Right renal pelvis (tissue), 4 donors: ENCODE measurements at regions not wholly inside any gene's neighbourhood (a gene's known extent, or its start where the extent isn't known, plus 50 kb on each side); places are given as distances from the start of the nearest gene placed in this dataset.

Source experiments
- DNase-seq, 4 donors: peaks; one replicate each; pipeline ENCODE4 v3.0.0-alpha.2; 2013; ENCODE audit warnings: low read depth in 4 of 4, low spot score in 3 of 4, missing footprints in 1 of 4

DNA sequence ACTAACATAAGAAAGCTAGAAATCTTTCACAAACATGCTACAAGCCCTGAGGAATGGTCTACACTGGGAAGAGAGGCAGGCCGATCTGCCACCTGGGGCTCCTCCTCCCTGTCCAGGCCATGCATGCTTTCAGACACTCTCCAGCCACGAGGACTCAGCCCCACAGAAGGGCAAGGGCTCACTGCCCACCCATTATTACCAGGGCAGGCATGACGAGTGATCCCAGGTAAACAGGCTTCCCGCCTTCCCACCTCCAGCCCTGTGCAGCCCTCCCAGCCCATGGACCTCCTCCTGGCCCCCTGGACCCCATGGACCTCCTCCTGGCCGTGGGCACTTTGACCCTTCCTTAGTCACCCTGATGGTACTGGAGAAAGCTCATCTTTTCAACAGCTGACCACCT is 75.8 kb upstream of the TEX51 start:
- no peak for DNase-seq

DNA sequence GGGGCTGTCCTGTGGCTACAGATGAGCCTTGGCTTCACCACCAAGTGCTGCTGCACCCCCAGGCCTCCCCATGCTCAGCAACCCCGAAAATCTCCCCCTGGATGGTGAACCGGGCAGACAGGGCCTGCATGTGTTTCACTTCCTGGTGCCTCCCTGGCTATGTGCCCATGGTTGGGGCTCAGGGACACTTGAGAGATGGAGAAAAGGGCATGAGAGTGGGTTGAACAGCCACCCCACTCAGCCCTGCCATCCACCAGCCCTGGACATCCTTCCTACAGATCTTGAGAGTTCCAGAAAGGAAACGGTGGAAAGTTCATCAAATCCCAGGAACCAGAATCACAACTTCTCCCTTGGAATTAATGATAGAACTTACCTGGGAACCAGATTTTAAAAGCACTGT is 74.7 kb upstream of the TEX51 start:
- DNase-seq = no peak

DNA sequence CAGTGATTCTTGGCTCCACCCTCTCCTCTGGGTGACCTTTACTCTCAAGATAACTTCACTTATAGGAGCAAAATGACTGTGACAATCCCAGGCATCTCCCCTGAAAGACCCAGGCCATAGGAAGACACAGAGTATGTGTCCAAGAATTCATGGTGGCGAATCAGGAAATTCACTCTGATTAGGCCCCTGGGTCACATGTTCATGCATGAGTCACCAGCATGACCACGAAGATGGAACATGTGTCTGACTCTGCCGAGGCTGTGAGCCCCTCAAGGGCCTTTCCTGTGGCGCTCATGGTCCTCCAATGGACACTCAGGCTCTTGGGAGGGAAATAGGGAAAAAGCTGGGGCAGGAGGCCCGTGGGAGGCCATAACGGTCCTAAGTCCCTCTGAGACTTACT is 74.0 kb upstream of the TEX51 start:
- no peak for DNase-seq

DNA sequence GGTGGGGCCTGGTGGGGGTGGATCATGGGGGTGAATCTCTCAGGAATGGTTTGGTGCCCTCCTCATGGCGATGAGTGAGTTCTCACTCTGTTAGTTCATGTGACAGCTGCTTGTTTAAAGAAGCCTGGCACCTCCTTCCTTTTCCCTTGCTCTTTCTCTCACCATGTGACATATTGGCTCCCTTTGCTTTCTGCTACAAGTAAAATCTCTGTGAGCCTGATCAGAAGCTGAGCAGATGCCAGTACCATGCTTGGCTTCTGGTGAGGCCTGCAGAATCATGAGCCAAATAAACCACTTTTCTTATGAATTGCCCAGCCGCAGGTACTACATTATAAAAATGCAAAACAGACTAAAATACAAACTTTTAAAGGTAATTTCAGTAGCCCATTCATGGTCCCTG is 73.4 kb upstream of the TEX51 start:
- no peak for DNase-seq

DNA sequence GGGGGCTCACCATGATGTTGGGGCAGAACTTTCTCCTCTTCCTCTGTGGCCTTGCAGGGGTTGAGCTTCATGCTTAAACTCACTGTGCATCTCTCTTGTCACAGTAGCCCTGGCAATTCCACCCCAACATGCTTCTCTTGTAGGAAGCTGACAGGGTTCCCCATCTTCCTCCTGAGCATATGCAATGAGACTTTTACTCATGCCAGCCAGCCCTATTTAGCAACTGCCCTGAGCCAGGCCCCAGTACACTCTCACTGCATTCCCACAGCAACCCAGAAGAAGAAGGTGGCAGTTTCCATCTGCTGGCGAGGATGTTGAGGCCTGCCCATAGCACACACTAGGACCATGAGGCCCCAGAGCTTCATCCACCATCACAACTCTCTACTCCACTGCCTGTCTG is 72.2 kb upstream of the TEX51 start:
- no peak for DNase-seq

DNA sequence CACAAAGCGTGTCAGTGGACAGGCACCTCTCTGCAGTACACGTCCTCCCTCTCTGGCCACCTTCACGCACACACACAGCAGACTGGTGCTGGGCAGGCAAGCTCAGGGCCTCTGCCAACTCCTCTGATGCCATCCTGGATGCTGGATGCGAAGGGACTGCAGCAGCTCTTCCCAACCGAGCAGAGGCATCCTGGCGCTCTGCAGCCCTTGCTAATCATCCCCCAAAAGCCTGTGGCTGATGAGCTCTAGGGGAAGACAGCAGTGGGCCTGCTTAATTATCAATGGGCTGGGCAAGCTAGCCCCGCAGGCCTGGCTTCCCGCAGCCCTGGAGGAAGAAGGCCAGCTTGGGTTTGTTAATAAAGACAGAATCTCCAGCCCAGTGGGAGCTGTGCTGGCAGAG is 71.3 kb upstream of the TEX51 start:
- DNase-seq = no peak

DNA sequence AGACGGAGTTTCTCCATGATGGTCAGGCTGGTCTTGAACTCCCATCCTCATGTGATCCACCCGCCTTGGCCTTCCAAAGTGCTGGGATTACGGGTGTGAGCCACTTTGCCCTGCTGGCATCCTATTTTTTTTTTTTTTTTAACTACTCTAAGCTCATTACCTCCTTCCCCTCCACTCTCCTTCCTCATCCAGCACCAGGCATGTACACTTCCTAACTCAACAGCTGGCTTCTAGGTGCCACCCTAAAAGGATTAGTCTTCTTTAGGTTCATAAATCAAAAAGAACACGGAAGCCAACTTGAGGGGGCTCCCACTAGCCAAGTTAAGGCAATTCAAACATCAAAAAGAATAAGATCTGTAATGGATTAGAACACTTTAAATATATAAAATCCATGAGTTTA is 70.6 kb upstream of the TEX51 start:
- no peak for DNase-seq

DNA sequence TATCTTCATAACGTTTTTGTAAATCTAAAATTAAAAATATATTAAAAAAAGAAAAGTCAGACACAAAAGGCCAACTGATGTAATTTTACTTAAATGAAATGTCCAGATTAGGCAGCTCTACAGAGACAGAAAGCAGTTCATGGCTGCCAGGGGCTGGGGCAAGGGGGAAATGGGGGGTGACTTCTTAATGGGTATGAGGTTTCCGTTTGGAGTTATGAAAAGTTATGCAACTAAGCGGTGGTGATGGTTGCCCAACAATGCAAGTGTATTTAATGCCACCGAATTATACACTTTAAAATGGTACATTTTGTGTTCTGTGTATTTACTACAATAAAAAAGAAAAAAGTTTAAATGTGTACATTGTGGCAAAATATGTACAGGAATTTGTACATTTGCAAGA is 70.2 kb upstream of the TEX51 start:
- DNase-seq = no peak

DNA sequence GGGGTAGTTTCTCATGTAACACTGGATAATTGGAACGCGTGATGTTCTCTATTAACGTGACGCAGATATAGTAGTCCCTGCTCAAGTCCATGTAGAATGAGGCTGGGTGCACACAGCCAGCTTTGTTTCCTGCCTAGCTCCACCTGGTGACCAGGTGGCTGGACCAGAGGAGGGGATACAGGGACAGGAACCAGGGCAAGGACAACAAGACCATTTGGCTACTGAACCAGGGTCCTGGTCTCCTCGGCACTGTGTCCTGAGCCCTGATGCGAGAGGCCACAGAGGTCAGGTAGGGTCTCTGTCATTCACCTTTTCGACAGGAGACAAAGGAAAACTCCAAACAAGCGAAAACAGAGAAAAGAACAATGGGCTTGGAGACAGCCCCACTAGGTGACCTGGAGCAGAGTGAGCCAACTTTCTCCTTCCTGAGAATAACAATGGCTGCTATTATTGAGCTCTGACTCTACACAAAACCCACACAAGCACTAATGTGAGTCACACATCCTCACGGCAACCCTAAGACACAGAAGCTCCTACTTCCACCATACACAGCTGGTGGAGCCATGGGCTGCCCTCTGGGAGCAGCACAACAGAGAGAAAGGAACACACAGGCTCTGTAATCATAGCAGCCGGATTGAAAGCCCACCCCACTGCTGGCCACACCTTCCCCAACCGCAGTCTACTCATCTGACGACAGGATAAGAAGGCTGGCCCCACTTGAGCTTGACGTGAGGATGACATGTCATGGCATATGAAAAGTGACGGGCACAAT is 67.3 kb upstream of the TEX51 start:
- no peak for DNase-seq

DNA sequence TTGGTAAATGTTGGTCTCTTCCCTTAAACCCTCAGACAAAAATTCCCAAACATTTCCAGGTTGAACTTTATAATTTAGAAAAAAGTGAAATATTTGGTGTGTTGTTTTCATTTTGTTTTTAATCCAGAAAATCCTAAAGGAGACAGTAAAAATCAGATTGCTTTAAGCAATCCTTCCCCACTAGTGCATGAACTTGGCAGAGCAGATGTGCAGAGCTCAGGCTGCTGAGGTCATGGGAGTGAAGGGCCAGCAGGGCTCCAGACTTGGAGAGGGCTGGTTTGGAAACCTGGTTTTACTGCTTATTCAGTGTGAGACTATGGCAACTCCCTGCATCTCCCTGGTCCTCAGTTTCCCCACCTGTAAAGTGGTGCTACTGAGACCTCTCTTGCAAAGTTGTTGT is 66.7 kb upstream of the TEX51 start:
- no peak for DNase-seq

DNA sequence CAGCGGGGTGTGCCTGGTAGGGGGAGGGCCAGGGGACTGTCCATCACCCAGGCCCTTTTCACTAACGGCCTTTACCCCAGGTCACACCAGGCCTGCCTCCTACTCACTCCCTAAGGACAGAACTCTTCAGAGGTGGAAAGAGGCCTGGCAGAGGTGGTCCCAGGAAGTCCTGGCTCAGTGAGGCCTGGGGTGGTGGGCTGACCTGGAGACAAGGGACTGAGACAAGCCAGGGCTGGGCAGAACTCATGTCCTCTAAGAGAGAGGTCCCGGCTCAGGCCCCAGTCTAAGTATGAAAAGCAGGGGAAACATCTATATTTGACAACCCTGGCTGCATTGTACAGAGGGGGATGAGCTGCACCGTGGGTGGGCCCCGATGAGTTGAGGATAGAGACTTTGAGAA is 65.9 kb upstream of the TEX51 start:
- DNase-seq = no peak

DNA sequence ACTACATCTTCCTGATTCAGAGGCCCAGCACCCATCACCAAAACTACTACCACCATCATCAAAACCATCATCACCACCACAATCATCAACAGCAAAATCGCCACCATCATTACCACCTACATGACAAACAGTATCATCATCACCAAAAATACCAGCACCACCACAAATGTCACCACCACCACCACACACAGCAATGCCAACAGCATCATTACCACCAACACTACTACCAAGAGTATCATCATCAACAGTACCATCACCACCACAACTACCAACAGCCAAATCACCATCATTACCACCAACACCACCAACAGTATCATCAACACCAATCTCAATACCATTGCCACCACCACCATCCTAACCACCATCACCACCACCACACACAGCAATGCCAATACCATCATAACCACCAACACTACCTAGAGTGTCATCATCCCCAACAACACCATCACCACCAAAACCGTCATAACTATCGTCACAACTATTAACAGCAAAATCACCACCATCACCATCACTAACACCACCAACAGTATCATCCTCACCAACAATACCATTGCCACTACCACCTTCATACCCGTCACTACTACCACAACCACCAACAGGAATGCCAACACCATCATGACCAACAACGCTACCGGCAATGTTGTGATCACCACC is 64.6 kb upstream of the TEX51 start:
- no peak for DNase-seq

DNA sequence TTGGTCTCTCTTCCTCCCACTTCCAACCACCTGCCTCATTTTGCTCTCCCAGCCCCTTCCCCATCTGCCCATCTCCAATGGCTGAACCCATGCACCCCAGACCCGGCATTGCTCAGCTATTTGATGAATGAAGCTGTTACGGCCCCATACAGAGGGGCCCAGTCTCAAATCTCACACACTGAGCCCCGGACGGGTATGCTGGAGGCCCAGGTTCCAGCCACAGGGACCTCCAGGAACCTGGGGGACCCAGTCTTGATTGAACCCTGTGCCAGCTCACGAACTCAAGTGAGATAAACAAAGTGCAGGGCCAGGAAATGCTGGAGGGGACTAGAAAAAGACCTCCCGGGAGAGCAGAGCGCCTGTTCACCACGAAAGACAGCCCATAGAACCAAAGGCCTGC is 63.4 kb upstream of the TEX51 start:
- no peak for DNase-seq

DNA sequence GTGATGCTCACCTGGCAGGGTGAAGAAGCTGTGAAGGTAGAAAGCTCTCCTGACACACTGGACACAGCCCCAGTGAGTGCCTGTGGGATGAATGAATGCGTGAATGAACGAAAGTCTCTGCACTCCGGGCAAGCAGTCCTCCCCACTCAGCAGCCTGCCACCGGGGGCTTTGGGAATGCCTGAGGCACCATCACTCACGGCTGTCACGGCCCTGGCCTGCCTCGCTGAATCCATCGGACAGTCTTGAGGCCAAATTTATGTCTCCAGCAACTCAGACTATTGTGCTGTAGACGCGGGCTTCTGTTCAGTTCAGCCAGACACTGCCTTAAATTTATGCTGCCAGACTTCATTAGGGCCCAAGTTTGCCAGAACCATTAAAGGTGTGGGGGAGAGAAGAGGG is 62.9 kb upstream of the TEX51 start:
- DNase-seq = no peak

DNA sequence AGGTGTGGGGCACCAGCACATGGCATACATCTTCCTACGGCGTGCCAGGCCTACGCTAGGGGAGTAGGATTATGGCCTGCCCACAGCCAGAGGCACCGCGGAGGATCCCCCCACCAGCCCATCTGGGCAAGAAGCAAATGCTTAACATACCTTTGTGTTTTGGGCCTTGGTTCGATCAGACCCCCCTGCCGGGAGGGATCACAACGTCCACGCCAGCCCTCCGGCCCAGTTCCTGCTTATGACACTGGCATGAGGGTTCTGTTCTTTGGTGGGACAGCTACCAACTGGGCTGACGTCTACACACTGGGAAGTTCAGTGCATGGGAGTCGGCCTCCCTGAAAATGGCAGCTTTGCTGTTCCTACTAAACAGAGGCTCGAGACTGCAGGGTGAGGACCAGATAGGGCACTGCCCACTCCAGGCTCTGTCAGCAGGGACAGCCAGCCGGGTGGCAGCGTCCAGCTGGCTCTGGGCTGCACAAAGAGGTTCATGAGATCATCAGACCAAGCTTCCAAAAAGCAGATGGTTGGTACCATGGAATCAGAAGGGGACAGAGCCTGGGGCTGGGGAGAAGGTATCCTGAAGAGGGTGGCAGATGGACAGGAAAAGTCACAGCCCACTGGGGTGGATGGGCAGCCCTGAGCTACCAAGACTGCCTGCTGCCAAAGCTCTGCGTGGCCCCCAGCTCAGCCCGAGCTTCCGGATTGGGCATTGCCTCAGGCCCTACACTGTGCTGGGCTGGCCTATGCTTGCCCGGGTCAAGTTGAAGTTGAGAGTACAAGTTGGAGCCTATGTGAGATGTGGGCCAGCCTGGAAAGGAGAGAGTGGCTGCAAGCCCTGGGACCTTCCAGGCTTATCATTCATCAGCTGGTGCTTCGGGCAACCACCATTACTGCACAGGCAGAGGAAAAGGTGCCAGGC is 61.7 kb upstream of the TEX51 start:
- DNase-seq = no peak

DNA sequence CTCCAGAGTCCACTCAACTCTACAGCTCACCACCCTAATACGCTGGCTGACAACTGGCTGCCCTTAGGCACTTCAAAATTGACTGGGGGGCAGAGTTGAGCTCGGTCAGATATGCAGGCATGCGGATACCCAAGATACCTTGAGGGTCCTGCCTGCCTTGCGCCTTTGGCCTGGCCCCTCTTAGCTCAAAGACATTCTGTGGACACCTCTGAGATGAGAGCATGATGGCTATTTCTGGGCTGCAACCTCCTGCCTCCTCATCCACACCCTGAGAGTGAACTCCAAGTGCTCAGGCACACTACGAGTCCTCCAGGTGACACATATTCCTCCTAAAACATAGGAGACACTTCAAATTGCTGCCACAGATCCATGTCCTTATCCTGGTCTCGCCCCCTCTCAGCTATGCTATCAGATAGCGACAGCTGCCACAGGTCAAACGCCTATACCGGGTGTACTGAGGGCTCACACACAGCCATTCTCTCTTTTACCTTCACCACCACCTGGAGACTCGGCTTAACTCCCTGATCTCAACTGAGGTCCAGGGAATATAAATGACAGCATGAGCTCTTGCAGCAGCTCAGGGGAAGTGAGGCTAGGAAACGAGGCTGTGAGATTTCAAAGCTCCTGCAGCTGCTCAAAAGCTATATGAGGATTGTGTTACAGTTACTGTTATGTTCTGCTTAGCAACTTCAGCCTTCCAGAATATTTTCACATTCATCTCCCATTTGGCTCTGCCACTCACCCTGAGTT is 60.5 kb upstream of the TEX51 start:
- DNase-seq = peak in 1 of 4 donors; percentile 7

DNA sequence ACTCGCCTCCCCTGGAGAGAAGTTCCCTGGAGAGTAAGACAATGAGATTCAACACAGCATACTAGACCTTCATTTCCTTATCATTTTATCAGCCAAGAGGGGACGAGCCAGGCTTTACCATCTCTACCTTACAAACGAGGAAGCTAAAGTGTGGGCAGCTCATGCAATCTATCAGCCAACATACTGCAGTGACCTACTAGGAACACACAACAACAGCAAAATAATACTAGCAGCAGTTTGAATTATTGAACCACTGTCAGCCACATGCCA is 60.0 kb upstream of the TEX51 start:
- no peak for DNase-seq

DNA sequence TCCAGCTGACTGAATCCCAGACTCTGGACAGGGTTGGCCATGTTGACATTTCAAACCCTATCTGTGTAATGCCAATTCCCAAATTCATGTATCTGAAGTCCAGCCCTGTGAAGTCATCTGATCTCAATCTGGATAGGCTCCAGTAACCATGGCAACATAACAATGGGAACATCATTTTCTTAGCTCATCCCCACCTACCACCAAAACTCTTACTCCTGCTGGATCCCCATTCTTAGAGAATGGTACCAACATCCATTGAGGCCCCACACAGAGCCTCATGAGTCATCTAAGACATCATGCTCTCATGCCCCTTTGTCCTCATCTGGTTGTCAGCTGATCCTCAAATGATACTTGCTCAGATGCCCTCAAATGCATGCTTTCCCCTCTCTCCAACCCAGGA is 58.9 kb upstream of the TEX51 start:
- peak in 1 of 4 donors; percentile 3 for DNase-seq

DNA sequence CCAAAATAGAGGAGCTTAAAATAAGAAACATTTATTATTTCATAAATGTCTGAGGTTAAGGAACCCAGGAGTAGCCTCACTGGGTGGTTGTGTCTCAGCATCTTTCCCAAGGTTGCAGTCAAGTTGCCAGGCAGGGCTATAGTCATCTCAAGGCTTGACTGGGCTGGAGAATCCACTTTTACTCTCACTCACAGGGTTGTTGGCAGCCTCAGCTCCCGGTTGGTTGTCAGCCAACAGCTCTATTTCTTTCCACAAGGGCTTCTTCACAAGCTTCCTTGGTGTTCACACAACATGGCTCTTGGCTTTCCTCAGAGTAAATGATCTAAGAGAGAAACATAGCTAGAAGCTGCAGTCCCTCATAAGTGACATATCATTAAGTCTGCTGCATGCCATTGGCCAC is 55.6 kb upstream of the TEX51 start:
- DNase-seq = no peak

DNA sequence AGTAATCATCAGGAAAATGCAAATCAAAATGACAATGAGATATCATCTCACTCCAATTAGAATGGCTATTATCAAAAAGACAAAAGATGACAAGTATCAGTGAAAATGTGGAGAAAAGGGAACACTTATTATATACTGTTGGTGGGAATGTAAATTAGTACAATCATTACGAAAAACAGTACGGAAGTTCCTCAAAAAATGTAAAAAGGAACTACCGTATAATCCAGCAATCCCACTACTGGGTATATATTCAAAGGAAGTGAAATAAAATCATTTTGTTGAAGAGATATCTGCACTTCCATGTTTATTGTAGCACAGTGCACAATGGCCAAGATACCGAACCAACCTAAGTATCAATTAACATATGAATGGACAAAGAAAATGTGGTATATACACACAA is 52.4 kb upstream of the TEX51 start:
- DNase-seq = no peak
